ENCODE measurements at regions not wholly inside any gene's neighbourhood (a gene's known extent, or its start where the extent isn't known, plus 50 kb on each side); places are given as distances from the start of the nearest gene placed in this dataset.
"Not testable (repeated sequence)": the region's sequence is repeated elsewhere in the genome, so short reads cannot be mapped to it uniquely, and the experiment has no call there.

DNA sequence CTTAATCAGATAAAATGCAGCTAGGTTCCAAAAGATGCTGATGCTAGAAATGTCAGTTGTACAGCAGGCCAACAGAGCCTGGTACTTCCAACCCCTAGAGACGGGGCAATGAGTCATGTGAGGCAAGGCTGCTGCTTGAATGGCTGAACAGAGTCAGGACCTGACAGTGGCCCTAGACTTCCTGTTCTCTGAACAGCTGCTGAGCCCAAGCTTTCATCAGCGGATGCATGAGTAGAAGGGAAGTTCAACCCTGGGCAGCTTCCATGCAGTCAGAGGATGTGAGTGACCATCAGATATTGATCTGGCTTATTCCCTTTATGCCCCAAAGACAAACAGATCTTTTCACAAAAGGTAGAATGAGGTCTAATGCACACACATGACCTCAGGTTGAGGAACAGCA is 282.9 kb upstream of the COL8A1 start:
- no peak for DNase-seq

- no peak for DNase-seq
Observed at GRCh38 chr3:99352811-99353210, 285.6 kb upstream of the COL8A1 start.

- no peak for DNase-seq
Observed at GRCh38 chr3:99351122-99351521, 287.3 kb upstream of the COL8A1 start.

- no peak for DNase-seq
Observed at GRCh38 chr3:99348451-99348850, 289.9 kb upstream of the COL8A1 start.

DNA sequence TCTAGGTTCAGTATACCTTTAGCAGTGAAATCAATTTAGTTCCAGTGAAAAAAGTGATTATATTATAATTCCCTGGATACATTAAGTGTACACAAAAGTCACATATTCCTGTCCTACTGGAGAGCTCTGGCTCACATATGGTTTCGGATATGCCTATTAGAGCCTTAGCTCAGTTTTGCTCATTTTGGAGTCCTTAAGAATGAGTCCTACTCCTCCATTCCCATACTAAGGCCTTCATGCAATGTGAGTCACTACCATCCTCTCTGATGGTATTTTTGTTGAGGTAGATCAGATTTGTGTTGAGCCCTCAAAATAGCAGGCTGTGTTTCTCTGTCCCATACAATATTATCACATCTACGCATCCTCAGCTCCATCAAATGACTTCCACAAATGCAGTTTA is 294.2 kb upstream of the COL8A1 start:
- DNase-seq = no peak

DNA sequence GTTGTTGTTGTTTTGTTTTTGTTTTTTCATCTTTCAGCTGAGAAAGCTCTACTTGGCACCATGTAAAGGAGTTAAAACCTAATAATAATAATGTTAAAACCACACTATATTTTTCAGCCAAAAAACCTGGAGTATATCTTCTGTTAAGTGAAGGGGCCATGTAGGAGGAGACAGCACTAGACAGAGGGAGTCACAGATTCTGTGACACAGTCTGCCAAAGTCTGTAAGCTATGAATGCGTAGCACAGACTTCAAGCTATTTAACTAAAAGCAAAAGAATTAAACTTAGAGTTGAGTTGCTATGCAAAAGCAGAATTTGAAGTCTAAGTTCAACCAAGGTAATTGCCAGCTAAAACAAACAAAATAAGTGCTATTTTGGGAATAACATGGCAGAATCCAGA is 296.0 kb upstream of the COL8A1 start:
- DNase-seq = no peak

DNA sequence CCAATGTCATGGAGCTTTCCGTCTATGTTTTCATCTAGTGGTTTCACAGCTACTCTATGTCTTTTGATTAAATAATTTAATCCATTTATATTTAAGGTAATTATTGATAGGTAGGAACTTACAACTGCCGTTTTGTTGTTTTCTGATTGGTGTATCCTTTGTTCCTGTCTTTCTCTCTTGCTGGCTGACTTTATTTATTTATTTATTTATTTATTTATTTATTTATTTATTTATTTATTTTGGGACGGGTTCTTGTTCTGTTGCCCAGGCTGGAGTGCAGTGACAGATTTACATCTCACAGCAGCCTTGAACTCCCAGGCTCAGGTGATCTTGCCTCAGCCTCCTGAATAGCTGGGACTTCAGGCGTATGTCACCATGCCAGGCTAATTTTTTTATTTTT is 299.2 kb upstream of the COL8A1 start:
- DNase-seq = no peak

DNA sequence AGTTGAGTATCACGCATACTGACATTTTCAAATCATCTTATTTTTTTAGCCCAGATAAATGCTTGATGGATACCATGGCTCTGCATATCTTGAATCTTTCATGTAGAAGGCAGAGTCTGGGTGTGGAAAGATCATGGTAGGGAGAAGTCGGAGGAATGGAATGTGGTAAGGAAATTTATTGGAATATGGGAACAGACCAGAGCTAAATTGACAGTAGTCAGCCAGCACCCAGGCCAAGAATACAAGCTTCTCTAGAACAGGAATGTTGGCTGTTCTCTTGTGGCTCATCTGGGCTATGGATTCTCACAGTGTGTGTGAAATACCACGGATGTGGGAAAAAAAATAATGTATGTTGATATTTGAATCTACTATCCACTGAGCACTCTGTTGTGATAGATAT is 305.7 kb upstream of the COL8A1 start:
- DNase-seq = no peak

- no peak for DNase-seq
Observed at GRCh38 chr3:99332276-99332675, 306.1 kb upstream of the COL8A1 start.

GRCh38 chr3:99330924-99331532 is 307.4 kb upstream of the COL8A1 start:
- DNase-seq = no peak

DNA sequence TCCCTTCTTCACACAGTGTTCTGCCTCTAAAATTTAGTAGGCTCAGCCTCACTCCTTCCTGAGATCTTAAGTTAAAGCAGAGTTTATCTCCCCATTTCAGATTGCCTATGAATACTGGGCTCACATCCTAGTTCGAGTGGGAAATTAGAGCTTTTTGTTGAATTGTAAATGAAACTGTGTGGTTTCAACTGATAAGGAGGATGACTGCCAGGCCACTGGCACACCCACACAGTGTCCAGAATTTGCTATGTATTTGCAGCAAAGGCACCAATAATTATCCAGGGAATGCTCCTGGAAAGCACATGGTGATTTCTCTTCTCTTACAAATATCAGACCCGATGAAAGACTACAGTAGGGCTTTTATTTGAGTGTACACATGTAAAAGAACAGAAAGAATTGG is 308.1 kb upstream of the COL8A1 start:
- no peak for DNase-seq

DNA sequence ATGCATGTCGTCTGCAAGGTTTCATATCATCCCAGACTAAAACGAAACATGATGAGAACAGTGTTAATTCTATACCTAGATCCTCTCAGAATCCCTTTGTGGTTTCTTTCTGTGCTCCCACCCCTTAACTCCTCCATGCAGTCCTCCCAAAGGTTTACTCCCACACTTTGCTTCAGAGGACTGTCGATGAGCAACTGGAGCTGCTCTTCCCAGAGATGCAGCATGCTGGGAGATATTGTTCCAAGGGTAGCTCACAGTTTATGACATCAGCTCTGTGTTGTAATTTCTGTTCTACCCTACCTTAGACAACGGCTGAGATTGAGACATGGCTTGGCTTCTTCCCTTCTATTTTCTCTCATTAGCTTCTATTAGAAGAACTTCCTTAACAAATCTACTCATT is 313.0 kb upstream of the COL8A1 start:
- no peak for DNase-seq

- no peak for DNase-seq
Observed at GRCh38 chr3:99324636-99325203, 313.7 kb upstream of the COL8A1 start.

GRCh38 chr3:99323940-99324339 is 314.5 kb upstream of the COL8A1 start:
- DNase-seq = no peak

- no peak for DNase-seq
Observed at GRCh38 chr3:99322551-99322950, 315.8 kb upstream of the COL8A1 start.

- no peak for DNase-seq
Observed at GRCh38 chr3:99321261-99321660, 317.1 kb upstream of the COL8A1 start.

DNA sequence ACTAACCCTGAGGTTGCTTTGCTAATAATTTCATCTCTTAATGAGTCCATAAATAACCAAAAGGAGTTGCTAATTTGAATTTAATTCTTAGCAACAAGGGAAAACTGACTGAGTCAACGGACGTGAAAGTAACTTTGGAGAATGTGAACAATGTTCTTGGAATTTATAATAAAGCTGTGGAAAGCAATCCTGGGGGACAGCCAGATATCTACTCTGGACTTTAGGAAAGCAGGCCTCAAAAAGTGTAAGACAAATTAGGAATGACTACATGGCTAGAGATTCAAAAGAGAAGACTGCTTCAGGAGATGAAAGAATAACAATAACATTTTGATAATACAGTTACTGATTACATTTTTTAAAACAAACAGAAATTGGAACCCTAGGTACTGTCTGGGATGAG is 318.4 kb upstream of the COL8A1 start:
- no peak for DNase-seq

DNA sequence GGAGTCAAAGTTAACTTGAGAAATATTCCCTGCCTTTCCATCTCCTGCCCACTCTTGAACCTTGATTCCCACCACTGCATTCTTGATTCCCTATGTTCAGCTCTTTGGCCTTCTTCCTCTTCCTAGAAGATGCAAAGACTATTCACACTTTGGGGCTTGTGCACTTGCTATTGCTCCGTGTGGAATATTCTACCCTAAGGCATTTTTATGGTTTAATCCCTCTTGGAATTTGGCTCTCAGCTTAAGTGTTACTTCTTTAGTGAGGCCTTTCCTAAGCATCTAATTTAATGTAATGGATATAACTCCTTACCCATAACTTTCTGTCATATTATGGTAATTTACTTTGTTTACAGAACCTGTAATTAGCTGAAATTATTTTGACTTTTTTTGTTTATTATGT is 318.9 kb upstream of the COL8A1 start:
- DNase-seq = no peak

DNA sequence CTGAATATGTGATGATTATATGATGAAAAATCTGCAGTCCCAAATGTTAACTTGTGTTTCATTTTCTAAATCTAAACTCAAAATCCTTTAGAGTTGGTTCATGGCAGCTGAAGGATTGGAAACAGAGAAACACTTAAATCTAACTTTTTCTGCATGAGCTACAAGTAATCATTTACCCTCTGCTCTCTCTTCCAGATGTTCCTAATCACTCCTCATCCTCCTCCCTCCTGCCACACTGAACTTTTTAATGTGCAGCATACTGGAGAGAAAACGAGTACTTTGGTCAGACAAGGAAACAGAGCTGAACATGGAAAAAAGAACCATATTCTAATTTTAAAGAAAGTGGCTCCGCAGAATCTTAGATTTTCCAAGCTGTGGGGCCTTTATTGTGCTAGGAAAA is 321.2 kb upstream of the COL8A1 start:
- DNase-seq = no peak

- no peak for DNase-seq
Observed at GRCh38 chr3:99315896-99316295, 322.5 kb upstream of the COL8A1 start.

DNA sequence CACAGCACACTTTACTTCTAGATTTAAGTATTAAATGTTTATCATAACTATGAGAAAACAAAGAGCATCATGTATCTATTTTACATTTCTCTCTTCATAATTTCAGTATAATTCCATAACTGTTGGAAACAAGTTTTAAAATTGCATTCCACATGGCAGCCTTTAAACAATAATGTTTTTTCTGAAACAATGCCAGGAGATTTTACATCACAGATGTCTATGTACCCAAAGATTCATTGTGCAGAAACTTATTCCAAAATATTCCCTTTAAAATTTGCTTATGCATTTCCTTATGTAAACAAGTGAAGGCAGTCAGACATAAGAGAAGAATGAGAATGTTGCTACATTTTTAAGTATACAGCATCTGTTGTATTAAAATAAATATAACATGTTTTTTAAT is 324.9 kb upstream of the COL8A1 start:
- DNase-seq = no peak

- no peak for DNase-seq
Observed at GRCh38 chr3:99298661-99299060, 339.7 kb upstream of the COL8A1 start.

DNA sequence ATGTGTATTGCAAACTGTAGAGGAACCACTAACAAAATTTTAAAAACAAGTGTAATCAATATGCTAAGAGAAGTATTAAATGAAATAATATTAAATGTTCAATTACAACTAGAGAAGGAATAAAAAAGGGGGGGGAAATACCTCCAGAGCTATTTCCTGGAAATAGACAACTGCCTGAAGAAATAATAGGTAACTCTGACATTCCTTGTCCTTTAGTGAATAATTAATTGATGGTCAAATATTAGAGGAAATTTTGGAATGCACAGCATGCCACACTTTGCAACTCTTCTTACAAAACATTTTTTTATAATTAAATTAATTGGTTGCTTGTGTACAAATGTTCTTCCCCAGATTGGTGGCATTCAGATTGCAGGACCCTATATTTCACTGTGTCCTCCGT is 342.6 kb upstream of the COL8A1 start:
- DNase-seq = no peak

DNA sequence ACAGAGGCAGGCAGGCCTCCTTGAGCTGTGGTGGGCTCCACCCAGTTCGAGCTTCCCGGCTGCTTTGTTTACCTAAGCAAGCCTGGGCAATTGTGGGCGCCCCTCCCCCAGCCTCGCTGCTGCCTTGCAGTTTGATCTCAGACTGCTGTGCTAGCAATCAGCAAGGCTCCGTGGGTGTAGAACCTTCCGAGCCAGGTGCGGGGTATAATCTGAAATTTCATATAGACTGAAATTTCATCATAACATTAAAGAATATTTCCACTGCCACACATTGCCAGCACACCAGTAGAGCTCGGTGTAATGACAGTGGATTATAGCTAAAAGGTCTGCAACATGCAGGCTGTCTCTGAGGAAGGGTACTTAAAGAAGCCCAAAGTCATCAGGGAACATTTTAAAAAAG is 344.3 kb upstream of the COL8A1 start:
- not testable (repeated sequence) for DNase-seq

- no peak for DNase-seq
Observed at GRCh38 chr3:99287876-99288275, 350.5 kb upstream of the COL8A1 start.
